PC-3 (cell line): ENCODE measurements at regions not wholly inside any gene's neighbourhood (a gene's known extent, or its start where the extent isn't known, plus 50 kb on each side); places are given as distances from the start of the nearest gene placed in this dataset.

ENCODE experiments used
- ATAC-seq: fragments of 200-7000 bp; cut with Tn5 transposase; 2 replicates; pipeline ENCODE4 v1.9.1; 2020; ENCODE audit warnings: mild to moderate bottlenecking, moderate library complexity
- BruUV-seq: library from RNA; stranded (reverse); fragments of 400-500 nt; replicated peaks from 2 replicates; lab custom pipeline; 2021; lab: Mats Ljungman, UMichigan
- CTCF ChIA-PET: fragments of 300-600 bp; sonication (Branson Sonifier 250); formaldehyde crosslinking; loops from one replicate; lab custom pipeline; 2022; ENCODE audit warnings: antibody characterized with exemption; lab: Charles Lee
- POLR2A ChIA-PET: fragments of 300-600 bp; sonication (Branson Sonifier 250); formaldehyde crosslinking; loops from one replicate; lab custom pipeline; 2022; ENCODE audit warnings: antibody characterized with exemption; ENCODE audit not compliant: unreplicated experiment; lab: Charles Lee
- DNase-seq: peaks from one replicate; pipeline ENCODE4 v3.0.0-alpha.2; 2015
- H2AFZ ChIP-seq: fragments of 300-600 bp; sonication (generic); 2 replicates; pipeline ENCODE4 v1.6.0; 2016; ENCODE audit warnings: antibody characterized with exemption, low read length
- H3F3A ChIP-seq: fragments of 300-600 bp; sonication (generic); one replicate; pipeline ENCODE4 v1.6.0; 2017; ENCODE audit warnings: antibody characterized with exemption, low read length, control low read depth, mild to moderate bottlenecking; ENCODE audit not compliant: unreplicated experiment
- H3K27ac ChIP-seq: fragments of 300-600 bp; sonication (generic); 2 replicates; pipeline ENCODE4 v1.5.1; 2016; ENCODE audit warnings: mild to moderate bottlenecking, low read length
- H3K27me3 ChIP-seq: fragments of 300-600 bp; sonication (generic); 2 replicates; pipeline ENCODE4 v1.6.1; 2016; ENCODE audit warnings: low read length, mixed read lengths
- H3K36me3 ChIP-seq: fragments of 300-600 bp; sonication (generic); 2 replicates; pipeline ENCODE4 v1.6.1; 2016; ENCODE audit warnings: low read depth, mixed run types, low read length, mixed read lengths
- H3K4me1 ChIP-seq: fragments of 300-600 bp; sonication (generic); 2 replicates; pipeline ENCODE4 v1.5.1; 2016; ENCODE audit warnings: low read length; ENCODE audit not compliant: insufficient read depth
- H3K4me2 ChIP-seq: fragments of 300-600 bp; sonication (generic); 2 replicates; pipeline ENCODE4 v1.6.0; 2016; ENCODE audit warnings: low read length
- H3K4me3 ChIP-seq: fragments of 300-600 bp; sonication (generic); 2 replicates; pipeline ENCODE4 v1.5.1; 2016; ENCODE audit warnings: mild to moderate bottlenecking, low read length, mixed read lengths
- H3K79me2 ChIP-seq: fragments of 300-600 bp; sonication (generic); 2 replicates; pipeline ENCODE4 v1.6.1; 2017; ENCODE audit warnings: low read length, mixed read lengths
- H3K9ac ChIP-seq: fragments of 300-600 bp; sonication (generic); 2 replicates; pipeline ENCODE4 v1.6.0; 2016; ENCODE audit warnings: mild to moderate bottlenecking, low read length
- H3K9me2 ChIP-seq: fragments of 300-600 bp; sonication (generic); replicated peaks from 2 replicates; pipeline ENCODE4 v1.6.1; 2016; ENCODE audit warnings: mixed run types, low read length, mixed read lengths
- H3K9me3 ChIP-seq: fragments of 300-600 bp; sonication (generic); 2 replicates; pipeline ENCODE4 v1.6.1; 2016; ENCODE audit warnings: low read length, mixed read lengths
- H4K20me1 ChIP-seq: fragments of 300-600 bp; sonication (generic); 2 replicates; pipeline ENCODE4 v1.6.1; 2016; ENCODE audit warnings: low read length, mixed read lengths
- CTCF ChIP-seq: fragments of 300-600 bp; sonication (generic); conservative IDR thresholded peaks from 2 replicates; pipeline ENCODE4 v1.5.1; 2017; ENCODE audit warnings: antibody characterized with exemption, low read depth, mild to moderate bottlenecking, low read length
- EZH2 ChIP-seq: fragments of 300-600 bp; sonication (generic); IDR thresholded peaks from one replicate; pipeline ENCODE4 v1.6.1; 2017; ENCODE audit warnings: antibody characterized with exemption, mild to moderate bottlenecking, low read length; ENCODE audit not compliant: unreplicated experiment
- EZH2phosphoT487 ChIP-seq: fragments of 300-600 bp; sonication (generic); IDR thresholded peaks from 2 replicates; pipeline ENCODE4 v1.6.1; 2018; ENCODE audit warnings: mild to moderate bottlenecking, antibody characterized with exemption, low read length, borderline replicate concordance
- intact Hi-C: fragments of 100-400 bp; cut with micrococcal nuclease; formaldehyde crosslinking; loops from 2 replicates; pipeline ENCODE4 v1.9.0; 2023

GRCh38 chr10:21199501-21199900 is 302.4 kb upstream of the NEBL start:
- no peaks in the 10 kb centered on the region for H3F3A ChIP-seq
- no peak overlapping the region for H2AFZ ChIP-seq
- no peak overlapping the region for H3K4me2 ChIP-seq
- H3K9ac ChIP-seq = no peak overlapping the region
- H3K36me3 ChIP-seq = no peaks in the 10 kb centered on the region; the same call in 1 of the 2 replicates
- no peak overlapping the region for H3K27ac ChIP-seq
- BruUV-seq = no TSS peak
- H3K27me3 ChIP-seq = no peaks in the 10 kb centered on the region
- H3K9me2 ChIP-seq = no peaks in the 10 kb centered on the region
- POLR2A ChIA-PET = no interaction called here
- H3K4me1 ChIP-seq = peaks cover 12% of the 10 kb centered on the region
- intact Hi-C loops = no loop called here
- DNase-seq (no peak), ATAC-seq (no peak)
- CTCF ChIA-PET = no interaction called here
- no peak overlapping the region for H3K4me3 ChIP-seq
- no peaks in the 10 kb centered on the region for H3K79me2 ChIP-seq
- H4K20me1 ChIP-seq = no peaks in the 10 kb centered on the region
- TF ChIP-seq EZH2 = no peak
- no peak for TF ChIP-seq CTCF
- TF ChIP-seq EZH2phosphoT487 = no peak
- peaks cover 9% of the 10 kb centered on the region; the same call in 1 of the 2 replicates for H3K9me3 ChIP-seq

DNA sequence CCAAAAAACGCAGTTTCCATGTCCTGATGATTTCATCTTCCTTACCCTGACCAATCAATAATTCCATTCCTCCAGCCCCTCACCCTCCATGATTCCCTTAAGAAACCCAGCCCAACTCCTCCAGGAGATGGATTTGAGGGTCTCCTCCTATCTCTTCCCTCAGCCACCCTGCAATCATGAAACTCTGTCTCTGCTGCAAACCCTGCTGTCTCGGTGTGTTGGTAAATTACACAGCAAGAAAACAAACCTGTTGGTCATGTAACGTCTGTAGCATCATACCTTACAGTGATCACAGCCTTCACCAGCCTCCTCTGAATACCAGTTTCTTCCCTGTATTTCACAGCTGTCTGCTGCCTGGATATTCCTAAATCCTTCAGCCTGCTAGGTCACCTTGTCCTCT is 300.7 kb upstream of the NEBL start:
- TF ChIP-seq CTCF = no peak
- TF ChIP-seq EZH2 = no peak
- no peak for TF ChIP-seq EZH2phosphoT487
- BruUV-seq = no TSS peak
- Histone ChIP-seq H3K36me3 (no peaks in the 10 kb centered on the region; the same call in 1 of the 2 replicates), H3K9ac (no peak overlapping the region), H2AFZ (no peak overlapping the region), H3K4me3 (no peak overlapping the region), H3K27me3 (no peaks in the 10 kb centered on the region), H3K4me2 (no peak overlapping the region), H4K20me1 (no peaks in the 10 kb centered on the region), H3K79me2 (no peaks in the 10 kb centered on the region), H3K9me3 (peaks cover 9% of the 10 kb centered on the region; the same call in 1 of the 2 replicates), H3K9me2 (no peaks in the 10 kb centered on the region), H3F3A (no peaks in the 10 kb centered on the region), H3K4me1 (peaks cover 25% of the 10 kb centered on the region), H3K27ac (no peak overlapping the region)
- ATAC-seq (no peak), DNase-seq (no peak)
- intact Hi-C loops = no loop called here
- POLR2A ChIA-PET = no interaction called here
- CTCF ChIA-PET = no interaction called here

- no peak overlapping the region for H3K9ac ChIP-seq
- H3K9me2 ChIP-seq = no peaks in the 10 kb centered on the region
- H3K4me2 ChIP-seq = no peak overlapping the region
- H3K79me2 ChIP-seq = no peaks in the 10 kb centered on the region
- ATAC-seq (no peak), DNase-seq (no peak)
- H3K27me3 ChIP-seq = no peaks in the 10 kb centered on the region
- H3K9me3 ChIP-seq = peaks cover 9% of the 10 kb centered on the region; the same call in 1 of the 2 replicates
- no peak for TF ChIP-seq EZH2phosphoT487
- TF ChIP-seq CTCF = no peak
- no peak for TF ChIP-seq EZH2
- no TSS peak for BruUV-seq
- H3K4me1 ChIP-seq = peaks cover 28% of the 10 kb centered on the region
- intact Hi-C loops = no loop called here
- ChIA-PET POLR2A (no interaction called here), CTCF (no interaction called here)
- no peak overlapping the region for H2AFZ ChIP-seq
- no peak overlapping the region for H3K4me3 ChIP-seq
- H3K36me3 ChIP-seq = no peaks in the 10 kb centered on the region; the same call in 1 of the 2 replicates
- no peaks in the 10 kb centered on the region for H4K20me1 ChIP-seq
- H3K27ac ChIP-seq = no peak overlapping the region
- H3F3A ChIP-seq = no peaks in the 10 kb centered on the region
These were observed 299.8 kb upstream of the NEBL start for GRCh38 chr10:21196822-21197395.
